NCI-H2107 treated with DMSO at 0.1 percent for 48 hours (cell line): ENCODE measurements at regions not wholly inside any gene's neighbourhood (a gene's known extent, or its start where the extent isn't known, plus 50 kb on each side); places are given as distances from the start of the nearest gene placed in this dataset.
"Not testable (repeated sequence)": the region's sequence is repeated elsewhere in the genome, so short reads cannot be mapped to it uniquely, and the experiment has no call there.

Source experiments
- DNase-seq: peaks from one replicate; lab custom pipeline; 2025; ENCODE audit not compliant: unreplicated experiment; lab: John Stamatoyannopoulos, UW

DNA sequence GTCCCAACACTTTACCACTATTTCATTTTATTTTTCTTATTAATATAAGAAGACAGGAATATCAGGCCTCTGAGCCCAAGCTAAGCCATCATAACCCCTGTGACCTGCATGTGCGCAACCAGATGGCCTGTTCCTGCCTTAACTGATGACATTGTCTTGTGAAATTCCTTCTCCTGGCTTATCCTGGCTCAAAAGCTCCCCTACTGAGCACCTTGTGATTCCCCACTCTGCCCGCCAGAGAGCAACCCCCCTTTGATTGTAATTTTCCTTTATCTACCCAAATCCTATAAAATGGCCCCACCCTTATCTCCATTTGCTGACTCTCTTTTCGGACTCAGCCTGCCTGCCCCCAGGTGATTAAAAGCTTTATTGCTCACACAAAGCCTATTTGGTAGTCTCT, 382.8 kb upstream of the HS3ST1 start:
- not testable (repeated sequence) for DNase-seq

GRCh38 chr4:11805842-11806241, 377.1 kb upstream of the HS3ST1 start:
- no peak for DNase-seq

- no peak for DNase-seq
Observed at GRCh38 chr4:11801466-11802446, 373.1 kb upstream of the HS3ST1 start.

- no peak for DNase-seq
Observed at GRCh38 chr4:11799196-11799595, 370.5 kb upstream of the HS3ST1 start.

GRCh38 chr4:11791797-11792196, 363.1 kb upstream of the HS3ST1 start:
- no peak for DNase-seq

- DNase-seq = no peak
Observed at GRCh38 chr4:11790230-11790629, 361.5 kb upstream of the HS3ST1 start.

- DNase-seq = no peak
Observed at GRCh38 chr4:11783588-11783987, 354.9 kb upstream of the HS3ST1 start.

GRCh38 chr4:11782859-11783258, 354.2 kb upstream of the HS3ST1 start:
- DNase-seq = no peak

DNA sequence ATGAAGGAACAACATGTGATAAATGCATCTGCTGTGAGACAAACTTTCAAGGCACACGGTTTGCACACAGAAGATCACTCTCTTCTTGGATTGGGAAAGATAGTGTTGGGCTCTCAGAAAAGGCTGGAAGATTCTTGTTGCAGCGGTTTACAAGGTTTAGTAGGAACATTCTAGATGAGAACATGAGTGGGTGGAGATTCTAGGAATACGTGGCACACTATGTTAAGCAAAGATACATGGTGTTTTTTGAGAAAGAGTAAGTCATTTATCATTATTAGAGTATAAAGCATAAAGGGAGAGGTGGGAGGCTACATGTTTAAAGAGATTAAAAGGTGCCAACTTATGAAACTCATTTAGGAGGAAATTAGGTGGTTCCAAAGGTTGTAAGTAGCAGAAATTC, 348.8 kb upstream of the HS3ST1 start:
- no peak for DNase-seq

DNA sequence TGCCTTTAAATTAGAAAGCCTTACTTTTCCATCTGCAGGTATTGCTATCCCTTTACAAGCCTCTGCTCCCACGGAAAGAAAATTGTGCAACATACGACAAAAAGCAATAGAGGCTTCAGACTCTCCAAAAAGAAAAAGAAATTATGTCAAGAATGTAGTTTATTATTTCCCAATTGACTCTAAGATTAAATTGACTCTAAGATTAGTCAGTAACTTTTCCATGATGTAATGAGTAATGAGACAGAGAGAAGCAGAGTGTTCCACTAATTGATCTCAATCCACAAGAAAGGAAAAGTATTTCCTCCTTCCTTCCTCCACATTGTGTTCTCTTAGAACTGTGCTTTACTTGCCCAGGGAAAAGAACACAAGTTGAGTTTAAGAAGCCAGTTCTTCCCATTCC, 345.7 kb upstream of the HS3ST1 start:
- no peak for DNase-seq

DNA sequence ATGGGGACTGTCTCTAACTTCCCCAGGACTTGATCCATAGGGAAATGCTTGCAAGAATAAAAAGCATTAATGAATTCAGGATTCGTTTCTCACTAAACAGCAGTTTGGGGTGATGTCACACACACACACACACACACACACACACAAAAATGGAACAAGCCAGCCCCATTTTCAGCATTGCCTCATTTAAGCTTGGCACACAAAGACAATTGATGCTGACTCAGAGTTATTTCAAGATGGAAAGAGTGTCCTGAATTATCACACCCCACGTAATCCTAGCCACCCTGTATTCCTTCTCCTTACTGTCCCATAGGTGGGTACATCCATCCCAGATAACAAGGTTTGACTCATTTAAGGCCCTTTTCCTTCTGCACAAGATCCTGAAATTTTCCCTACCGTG, 345.1 kb upstream of the HS3ST1 start:
- DNase-seq = no peak

- no peak for DNase-seq
Observed at GRCh38 chr4:11769434-11769833, 340.7 kb upstream of the HS3ST1 start.

DNA sequence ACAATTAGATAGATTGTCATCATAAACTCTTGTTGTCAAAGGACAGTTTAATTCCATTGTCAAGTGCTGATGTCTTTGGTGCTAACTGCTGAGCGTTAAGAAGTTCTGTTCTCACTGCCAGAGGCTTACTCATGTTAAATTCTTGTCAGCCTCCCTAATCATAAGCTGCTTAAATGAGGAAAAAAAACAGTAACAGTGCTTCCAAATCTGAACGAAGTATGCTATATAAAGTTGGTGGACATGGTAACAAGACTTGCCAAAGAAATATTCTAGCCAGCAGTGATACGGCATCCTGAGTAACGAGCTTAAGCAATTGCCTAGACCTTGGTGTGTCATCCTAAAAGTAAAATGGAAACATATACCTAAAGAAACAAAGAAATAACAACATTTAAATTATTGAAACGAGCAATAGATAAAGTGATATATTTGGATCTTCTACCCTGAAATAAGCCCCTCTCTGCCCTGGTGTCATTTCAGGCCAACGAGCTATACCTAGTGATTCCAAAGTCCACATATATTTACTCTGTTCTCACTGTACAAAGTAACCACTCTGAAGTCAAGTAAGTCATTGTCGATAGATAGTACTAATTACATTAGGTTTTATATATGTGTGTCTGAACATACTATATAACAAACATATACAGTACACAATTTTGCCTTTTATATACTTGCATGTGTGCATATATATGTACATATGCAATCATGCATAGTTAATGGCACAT, 339.7 kb upstream of the HS3ST1 start:
- DNase-seq = no peak

DNA sequence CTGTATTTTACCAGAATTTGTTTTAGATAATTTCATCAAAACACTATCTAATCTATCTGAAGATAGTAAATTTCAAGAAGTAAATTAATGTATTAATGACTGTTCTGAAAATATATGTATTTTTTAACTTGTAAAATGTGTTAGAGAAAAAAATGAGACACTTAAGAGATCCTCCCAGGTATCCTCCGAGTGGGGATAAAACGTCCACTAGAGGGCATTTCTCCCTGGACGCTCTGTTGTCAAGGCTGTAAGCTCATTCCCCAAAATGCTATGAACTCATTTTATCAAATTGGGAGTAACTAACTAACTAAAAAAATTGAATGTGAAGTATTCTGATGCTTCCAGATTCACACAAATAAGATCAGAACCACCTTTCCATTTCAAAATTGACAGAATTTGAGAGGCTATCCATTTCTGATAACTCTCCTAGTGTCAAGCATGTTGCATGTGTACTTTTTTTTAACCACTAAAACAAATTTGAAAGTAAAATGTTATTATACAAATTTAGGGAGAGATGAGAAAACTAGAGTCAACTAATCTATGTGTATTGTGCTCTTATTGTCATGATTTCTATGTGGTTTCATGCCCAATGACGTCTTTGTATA, 337.3 kb upstream of the HS3ST1 start:
- no peak for DNase-seq

DNA sequence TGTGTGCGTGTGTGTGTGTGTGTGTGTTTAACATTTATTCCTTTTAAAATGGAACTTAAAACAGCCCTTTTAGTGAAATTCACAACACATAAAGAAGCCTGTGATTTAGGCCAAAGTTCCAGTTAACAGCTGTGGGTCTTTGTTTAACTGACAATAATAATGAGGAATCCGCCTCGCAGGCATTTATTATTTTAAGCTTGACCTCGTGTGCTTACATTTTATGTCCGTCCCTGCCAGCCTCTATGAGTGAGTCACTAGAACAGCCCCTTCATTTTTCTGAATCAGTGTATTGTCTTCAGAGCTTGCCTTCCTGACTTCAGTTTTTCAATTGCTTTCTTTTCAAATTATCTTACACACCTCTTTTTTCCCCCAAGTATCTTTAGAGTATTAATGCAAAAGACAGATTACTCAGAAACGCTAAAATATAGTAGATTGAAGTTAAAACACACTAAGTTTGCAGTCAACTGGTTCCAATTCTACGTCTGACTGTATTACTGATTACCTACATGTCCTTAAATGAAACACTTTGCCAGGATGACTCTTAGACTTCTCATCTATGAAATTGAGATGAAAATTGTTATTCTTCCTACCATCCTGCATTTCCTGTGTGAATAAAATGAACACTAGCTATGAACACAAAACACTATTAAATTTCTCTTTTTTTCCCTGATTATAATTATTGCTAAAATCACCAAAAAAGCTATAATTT, 319.6 kb upstream of the HS3ST1 start:
- no peak for DNase-seq

DNA sequence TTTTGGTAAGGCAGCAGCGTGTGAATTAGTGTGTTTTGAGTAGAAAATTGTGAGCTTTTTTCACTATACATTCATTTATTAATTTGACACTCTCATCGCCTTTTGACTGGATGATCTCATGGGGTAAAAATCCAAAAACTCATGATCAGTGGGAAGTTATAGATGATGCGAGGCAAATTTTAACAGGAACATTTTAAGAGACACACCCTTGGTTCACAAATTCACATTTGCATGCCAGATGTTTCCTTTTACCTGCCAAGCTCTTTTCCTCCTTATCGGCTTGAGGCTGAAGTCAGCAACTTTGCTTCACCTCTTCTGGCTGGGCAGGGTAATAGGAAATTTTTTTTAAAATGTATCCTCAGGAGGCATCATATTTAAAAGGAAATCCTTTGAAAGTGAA, 318.0 kb upstream of the HS3ST1 start:
- DNase-seq = no peak

DNA sequence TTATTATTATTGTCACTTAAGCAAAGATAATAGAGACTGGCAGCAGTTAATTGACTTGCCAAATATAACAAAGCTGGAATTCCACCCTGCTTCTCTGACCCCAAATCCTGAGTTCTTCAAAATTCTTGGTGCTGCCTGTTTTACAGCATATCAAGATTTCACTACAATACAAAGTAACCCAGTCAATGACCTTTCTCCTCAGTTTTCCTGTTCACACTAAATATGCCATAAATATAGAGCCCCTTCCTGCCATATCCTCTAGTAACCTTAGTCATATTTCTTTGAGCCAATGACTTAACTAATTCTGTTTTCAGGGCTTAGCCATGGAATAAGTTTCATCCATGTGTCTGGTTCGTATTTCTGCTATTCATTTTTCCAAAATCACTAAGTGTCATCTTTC, 315.3 kb upstream of the HS3ST1 start:
- DNase-seq = no peak

DNA sequence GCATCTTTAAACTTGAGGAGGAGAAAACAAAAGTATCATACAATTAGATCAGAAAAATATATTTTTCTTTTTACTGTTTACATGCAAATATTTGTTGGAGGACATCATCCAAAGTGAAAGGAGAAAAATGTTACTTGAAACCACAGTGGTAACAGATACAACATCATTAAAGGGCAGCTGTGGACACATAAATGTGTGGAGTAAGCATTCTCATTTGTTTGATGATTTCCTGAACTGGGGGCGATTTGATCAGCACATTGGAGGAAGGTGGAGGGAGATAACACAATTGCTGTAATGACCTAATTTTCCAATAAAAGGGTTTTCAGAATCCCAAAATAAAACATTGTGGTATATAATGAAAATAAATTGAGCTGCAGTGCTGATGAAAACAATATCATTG, 314.5 kb upstream of the HS3ST1 start:
- DNase-seq = no peak

DNA sequence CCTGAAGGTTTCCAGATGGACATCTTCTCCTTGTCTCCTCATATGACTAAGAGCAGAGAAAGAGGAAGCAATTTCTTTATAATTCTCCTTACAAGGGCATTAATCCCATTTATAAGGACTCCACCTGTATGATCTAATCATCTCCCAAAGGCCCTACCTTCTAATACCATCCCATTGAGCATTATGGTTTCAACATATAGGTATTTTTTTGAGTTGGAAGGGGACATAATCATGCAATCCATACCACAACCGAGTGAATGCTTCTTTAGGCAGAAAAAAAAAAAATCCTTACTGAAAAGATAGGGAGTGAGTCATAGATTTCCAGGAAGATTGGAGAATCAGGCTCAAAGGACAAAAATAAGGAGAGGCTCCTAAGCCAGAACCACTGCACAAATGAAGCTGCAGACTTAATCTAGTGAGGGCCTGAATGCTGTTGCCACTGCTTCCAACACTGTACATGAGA, 312.5 kb upstream of the HS3ST1 start:
- DNase-seq = no peak

GRCh38 chr4:11739992-11740391, 311.3 kb upstream of the HS3ST1 start:
- DNase-seq = no peak

DNA sequence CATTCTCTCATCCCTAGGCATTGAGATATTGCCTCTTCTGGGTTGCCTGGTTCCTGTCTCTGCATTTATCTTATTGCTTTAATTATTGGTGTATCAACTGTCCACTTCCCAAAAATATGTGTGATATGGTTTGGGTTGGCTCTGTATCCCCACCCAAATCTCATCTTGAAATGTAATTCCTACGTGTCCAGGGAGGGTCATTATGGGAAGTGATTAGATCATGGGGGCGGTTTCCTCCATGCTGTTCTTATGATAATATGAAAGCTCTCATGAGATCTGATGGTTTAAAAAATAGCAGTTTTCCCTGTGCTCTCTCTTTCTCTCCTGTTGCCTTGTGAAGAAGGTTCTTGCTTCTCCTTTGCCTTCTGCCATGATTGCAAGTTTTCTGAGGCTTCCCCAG, 308.3 kb upstream of the HS3ST1 start:
- DNase-seq = no peak
